SIG-M5 (cell line): ENCODE measurements at regions not wholly inside any gene's neighbourhood (a gene's known extent, or its start where the extent isn't known, plus 50 kb on each side); places are given as distances from the start of the nearest gene placed in this dataset.

ENCODE experiments used
- DNase-seq: peaks from one replicate; lab custom pipeline; 2025; lab: John Stamatoyannopoulos, UW

- DNase-seq: no peak
These were observed 233.3 kb downstream of the INSIG2 start for GRCh38 chr2:118321432-118322105.

- DNase-seq: no peak
These were observed 232.4 kb downstream of the INSIG2 start for GRCh38 chr2:118320658-118321057.

- no peak for DNase-seq
These were observed 231.9 kb downstream of the INSIG2 start for GRCh38 chr2:118320196-118320595.

GRCh38 chr2:118319271-118319684 is 231.0 kb downstream of the INSIG2 start:
- DNase-seq: no peak

- no peak for DNase-seq
These were observed 227.3 kb downstream of the INSIG2 start for GRCh38 chr2:118315606-118316005.

GRCh38 chr2:118312969-118313756 is 224.9 kb downstream of the INSIG2 start:
- no peak for DNase-seq

GRCh38 chr2:118310681-118311429 is 222.6 kb downstream of the INSIG2 start:
- no peak for DNase-seq

- no peak for DNase-seq
These were observed 221.8 kb downstream of the INSIG2 start for GRCh38 chr2:118309946-118310680.

GRCh38 chr2:118309257-118309945 is 221.1 kb downstream of the INSIG2 start:
- no peak for DNase-seq

GRCh38 chr2:118307864-118308263 is 219.6 kb downstream of the INSIG2 start:
- no peak for DNase-seq

- DNase-seq: no peak
These were observed 213.0 kb downstream of the INSIG2 start for GRCh38 chr2:118301248-118301647.

GRCh38 chr2:118300832-118301231 is 212.6 kb downstream of the INSIG2 start:
- DNase-seq: no peak

GRCh38 chr2:118296663-118297062 is 208.4 kb downstream of the INSIG2 start:
- DNase-seq: no peak

- no peak for DNase-seq
These were observed 207.5 kb downstream of the INSIG2 start for GRCh38 chr2:118295592-118296390.

GRCh38 chr2:118294063-118294462 is 205.8 kb downstream of the INSIG2 start:
- no peak for DNase-seq

GRCh38 chr2:118292991-118293390 is 204.7 kb downstream of the INSIG2 start:
- DNase-seq: no peak

GRCh38 chr2:118291251-118291880 is 203.1 kb downstream of the INSIG2 start:
- DNase-seq: no peak

- no peak for DNase-seq
These were observed 202.4 kb downstream of the INSIG2 start for GRCh38 chr2:118290411-118291250.

GRCh38 chr2:118279005-118279404 is 190.7 kb downstream of the INSIG2 start:
- DNase-seq: no peak
